Endothelial cell of umbilical vein (primary cell): ENCODE measurements at regions not wholly inside any gene's neighbourhood (a gene's known extent, or its start where the extent isn't known, plus 50 kb on each side); places are given as distances from the start of the nearest gene placed in this dataset.

Experiments used
- BruUV-seq: library from RNA; stranded (reverse); fragments of 400-500 nt; replicated peaks from 2 replicates; lab custom pipeline; 2021; lab: Mats Ljungman, UMichigan
- CTCF ChIA-PET: fragments of 300-600, 350-600 bp; sonication (Branson Sonifier 250); formaldehyde crosslinking; loops from one replicate; lab custom pipeline; 2021; ENCODE audit warnings: antibody characterized with exemption, inconsistent platforms; lab: Charles Lee
- POLR2A ChIA-PET: fragments of 300-600, 350-600 bp; sonication (Branson Sonifier 250); formaldehyde crosslinking; loops from one replicate; lab custom pipeline; 2021; ENCODE audit warnings: antibody characterized with exemption, inconsistent platforms; lab: Charles Lee
- DNase-seq: peaks from one replicate; pipeline ENCODE4 v3.0.0-alpha.2; 2011; ENCODE audit warnings: low read depth, low spot score
- FAIRE-seq: peaks from 2 replicates; lab custom pipeline; 2011; peaks lifted over from hg19 to GRCh38; lab: Jason Lieb, UNC
- H2AFZ ChIP-seq: 2 replicates; pipeline ENCODE4 v1.6.0; 2012; ENCODE audit warnings: low read depth, low read length, control low read depth, inconsistent platforms
- H3K27ac ChIP-seq: 2 replicates; pipeline ENCODE4 v1.5.1; 2011; ENCODE audit warnings: low read depth, mild to moderate bottlenecking, control low read depth, low read length, moderate library complexity; ENCODE audit not compliant: insufficient read depth
- H3K27me3 ChIP-seq, 2 experiments: 2 replicates each; pipeline versions ENCODE4 v1.6.0 to v1.6.1; 2011; ENCODE audit warnings: low read length in 2 of 2, mixed read lengths in 1 of 2; ENCODE audit not compliant: control insufficient read depth in 2 of 2, insufficient read depth in 2 of 2
- H3K36me3 ChIP-seq, 2 experiments: 2 replicates in 1 of 2; 3 replicates in 1 of 2; pipeline ENCODE4 v1.5.1; 2011; ENCODE audit warnings: low read length in 2 of 2, mild to moderate bottlenecking in 1 of 2, moderate library complexity in 1 of 2; ENCODE audit not compliant: control insufficient read depth in 2 of 2, insufficient read depth in 2 of 2; ENCODE audit errors: extremely low read depth in 1 of 2
- H3K4me1 ChIP-seq: 3 replicates; pipeline ENCODE4 v1.5.1; 2011; ENCODE audit warnings: mild to moderate bottlenecking, low read length; ENCODE audit not compliant: control insufficient read depth, insufficient read depth; ENCODE audit errors: extremely low read depth
- H3K4me2 ChIP-seq: 2 replicates; pipeline ENCODE4 v1.6.1; 2011; ENCODE audit warnings: low read length, control low read depth, mixed read lengths; ENCODE audit not compliant: insufficient read depth
- H3K4me3 ChIP-seq, 3 experiments: fragments of 200-600 bp in 1 of 3; sonication (generic), shearing (Covaris generic) in 1 of 3; replicated peaks in 1 of 3; 2 replicates each; pipeline ENCODE4 v1.5.1; 2011 to 2016; ENCODE audit warnings: control low read depth in 3 of 3, low read length in 3 of 3, mild to moderate bottlenecking in 2 of 3, inconsistent platforms in 1 of 3, low read depth in 1 of 3, moderate library complexity in 1 of 3; ENCODE audit not compliant: insufficient read depth in 1 of 3
- H3K79me2 ChIP-seq: 2 replicates; pipeline ENCODE4 v1.6.0; 2012; ENCODE audit warnings: low read length, inconsistent platforms; ENCODE audit not compliant: control insufficient read depth, insufficient read depth
- H3K9ac ChIP-seq: replicated peaks from 2 replicates; pipeline ENCODE3; 2011; ENCODE audit warnings: low read length, control low read depth; ENCODE audit not compliant: insufficient read depth; ENCODE audit errors: extremely low read depth
- H3K9me1 ChIP-seq: replicated peaks from 3 replicates; pipeline ENCODE4 v1.6.0; 2011; ENCODE audit warnings: mild to moderate bottlenecking, low read length; ENCODE audit not compliant: control insufficient read depth, insufficient read depth; ENCODE audit errors: extremely low read depth
- H3K9me3 ChIP-seq: replicated peaks from 2 replicates; pipeline ENCODE4 v1.5.1; 2012; ENCODE audit warnings: low read length, inconsistent platforms; ENCODE audit not compliant: control insufficient read depth, insufficient read depth
- H4K20me1 ChIP-seq: replicated peaks from 2 replicates; pipeline ENCODE3; 2011; ENCODE audit warnings: mild to moderate bottlenecking, low read length; ENCODE audit not compliant: control insufficient read depth, insufficient read depth; ENCODE audit errors: extremely low read depth
- EZH2 ChIP-seq: IDR thresholded peaks from 2 replicates; pipeline ENCODE4 v1.6.1; 2012; ENCODE audit warnings: borderline replicate concordance, low read depth, mild to moderate bottlenecking, moderate library complexity, low read length, inconsistent platforms; ENCODE audit not compliant: severe bottlenecking
- FOS ChIP-seq: IDR thresholded peaks from 2 replicates; pipeline ENCODE4 v1.6.1; 2011; ENCODE audit warnings: mild to moderate bottlenecking, low read length, moderate library complexity, borderline replicate concordance; ENCODE audit not compliant: insufficient read depth
- GATA2 ChIP-seq: IDR thresholded peaks from 2 replicates; pipeline ENCODE4 v1.7.0; 2011; ENCODE audit warnings: low read depth, mild to moderate bottlenecking, moderate library complexity, mixed read lengths, low read length; ENCODE audit not compliant: insufficient read length, insufficient read depth
- JUN ChIP-seq: IDR thresholded peaks from 2 replicates; pipeline ENCODE4 v1.6.1; 2011; ENCODE audit warnings: borderline replicate concordance, low read depth; ENCODE audit not compliant: insufficient read length, insufficient read depth
- MAX ChIP-seq: IDR thresholded peaks from 2 replicates; pipeline ENCODE4 v1.6.1; 2011; ENCODE audit not compliant: insufficient read depth, insufficient read length
- MYC ChIP-seq: IDR thresholded peaks from one replicate; pipeline ENCODE4 v1.6.1; 2011; ENCODE audit warnings: mild to moderate bottlenecking, low read depth, low read length
- POLR2A ChIP-seq: IDR thresholded peaks from 2 replicates; pipeline ENCODE4 v1.6.1; 2012; ENCODE audit warnings: low read depth, mild to moderate bottlenecking, control low read depth, low read length
- POLR2AphosphoS5 ChIP-seq: IDR thresholded peaks from 2 replicates; pipeline ENCODE4 v1.6.1; 2012; ENCODE audit warnings: low read depth, mild to moderate bottlenecking, control low read depth, low read length, moderate library complexity; ENCODE audit not compliant: insufficient read depth
- dilution Hi-C: fragments of 300-500 bp; cut with MboI; formaldehyde crosslinking; loops from one replicate; pipeline ENCODE4 v1.15.0; 2019; ENCODE audit warnings: low sequenced_read_pairs; ENCODE audit not compliant: extremely low pct_ligation_motif_present
- intact Hi-C: fragments of 100-400 bp; cut with micrococcal nuclease; formaldehyde crosslinking; loops from one replicate; pipeline ENCODE4 v1.10.0; 2022
- TF ChIP-seq, protein P1 (sequence below), 2 donors: IDR thresholded peaks; 1 replicate in 1 of 2; 2 replicates in 1 of 2; pipeline ENCODE4 v1.5.1; 2011; ENCODE audit warnings: low read length in 2 of 2, mild to moderate bottlenecking in 2 of 2, moderate library complexity in 2 of 2, control low read depth in 1 of 2, inconsistent platforms in 1 of 2, low read depth in 1 of 2; ENCODE audit not compliant: insufficient read depth in 1 of 2; ENCODE audit errors: extremely low read depth in 1 of 2

DNA sequence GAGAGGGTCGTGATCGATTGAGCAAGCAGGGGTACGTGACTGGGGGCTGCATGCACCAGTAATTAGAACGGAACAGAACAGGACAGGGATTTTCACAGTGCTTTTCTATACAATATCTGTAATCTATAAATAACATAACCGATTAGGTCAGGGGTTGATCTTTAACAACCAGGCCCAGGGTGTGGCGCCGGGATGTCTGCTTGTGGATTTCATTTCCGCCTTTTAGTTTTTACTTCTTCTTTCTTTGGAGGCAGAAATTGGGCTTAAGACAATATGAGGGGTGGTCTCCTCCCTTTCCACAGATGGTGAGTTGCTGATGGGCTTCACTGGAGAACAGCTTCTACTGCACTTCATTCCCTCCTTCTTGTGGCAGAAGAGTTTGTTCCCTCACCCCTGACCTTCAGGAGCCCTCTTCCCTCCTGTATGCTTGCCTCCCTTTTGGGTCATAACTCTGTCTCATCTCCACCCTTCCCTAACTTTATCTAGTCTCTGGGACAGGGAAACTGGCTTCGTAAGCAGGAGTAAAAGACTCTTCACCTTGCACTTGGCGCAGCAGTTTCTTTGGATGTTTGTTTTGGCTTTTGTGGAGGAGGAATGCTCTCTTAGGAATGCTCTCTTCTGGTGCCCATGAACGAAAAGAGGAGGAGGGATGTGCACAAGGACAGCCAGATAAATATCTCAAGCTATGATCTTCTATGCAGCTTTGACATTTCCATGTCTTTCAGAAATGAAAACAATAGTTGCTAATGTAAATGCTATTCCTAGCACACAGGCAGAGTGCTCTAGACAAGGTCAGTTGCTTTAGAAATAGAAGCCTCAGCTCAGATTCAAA, 139.8 kb upstream of the RPS23 start:
- no TSS peak for BruUV-seq
- Histone ChIP-seq H3K36me3 (no peaks in the 10 kb centered on the region), H3K4me1 (peaks cover 11% of the 10 kb centered on the region), H4K20me1 (no peaks in the 10 kb centered on the region), H3K9me3 (no peaks in the 10 kb centered on the region), H3K27ac (no peak overlapping the region), H3K9me1 (no peaks in the 10 kb centered on the region), H3K9ac (no peak overlapping the region), H3K4me2 (no peak overlapping the region), H3K27me3 (no peaks in the 10 kb centered on the region), H3K4me3 (no peak overlapping the region), H3K79me2 (no peaks in the 10 kb centered on the region), H2AFZ (no peak overlapping the region)
- DNase-seq (no peak), FAIRE-seq (no peak)
- dilution Hi-C loops = no loop called here
- ChIA-PET CTCF (interaction anchor here (1.0 kb wide), 1 partner anchor 9 kb away, joined by 4 read pairs; no protein-coding TSS in a partner anchor), POLR2A (no interaction called here)
- no peak for TF ChIP-seq JUN
- TF ChIP-seq POLR2AphosphoS5 = no peak
- TF ChIP-seq GATA2 = no peak
- no peak for TF ChIP-seq POLR2A
- no peak for TF ChIP-seq EZH2
- no peak for TF ChIP-seq FOS
- TF ChIP-seq MYC = no peak
- no peak for TF ChIP-seq MAX
- TF ChIP-seq, protein P1, sequence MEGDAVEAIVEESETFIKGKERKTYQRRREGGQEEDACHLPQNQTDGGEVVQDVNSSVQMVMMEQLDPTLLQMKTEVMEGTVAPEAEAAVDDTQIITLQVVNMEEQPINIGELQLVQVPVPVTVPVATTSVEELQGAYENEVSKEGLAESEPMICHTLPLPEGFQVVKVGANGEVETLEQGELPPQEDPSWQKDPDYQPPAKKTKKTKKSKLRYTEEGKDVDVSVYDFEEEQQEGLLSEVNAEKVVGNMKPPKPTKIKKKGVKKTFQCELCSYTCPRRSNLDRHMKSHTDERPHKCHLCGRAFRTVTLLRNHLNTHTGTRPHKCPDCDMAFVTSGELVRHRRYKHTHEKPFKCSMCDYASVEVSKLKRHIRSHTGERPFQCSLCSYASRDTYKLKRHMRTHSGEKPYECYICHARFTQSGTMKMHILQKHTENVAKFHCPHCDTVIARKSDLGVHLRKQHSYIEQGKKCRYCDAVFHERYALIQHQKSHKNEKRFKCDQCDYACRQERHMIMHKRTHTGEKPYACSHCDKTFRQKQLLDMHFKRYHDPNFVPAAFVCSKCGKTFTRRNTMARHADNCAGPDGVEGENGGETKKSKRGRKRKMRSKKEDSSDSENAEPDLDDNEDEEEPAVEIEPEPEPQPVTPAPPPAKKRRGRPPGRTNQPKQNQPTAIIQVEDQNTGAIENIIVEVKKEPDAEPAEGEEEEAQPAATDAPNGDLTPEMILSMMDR (IDR thresholded peaks at IDR 0.05; ENCODE audit: extremely low read depth in 1 of 2, insufficient read depth in 1 of 2, low read depth in 1 of 2, low read length in 2 of 2) = no peak
- intact Hi-C loops = no loop called here
